Mesothelial cell of epicardium (in vitro differentiated cells): ENCODE measurements at regions not wholly inside any gene's neighbourhood (a gene's known extent, or its start where the extent isn't known, plus 50 kb on each side); places are given as distances from the start of the nearest gene placed in this dataset.

Experiments used
- DNase-seq, 2 experiments: peaks; one replicate each; pipeline ENCODE4 v3.0.0; 2021; ENCODE audit warnings: low spot score in 2 of 2; ENCODE audit not compliant: unreplicated experiment in 2 of 2
- H3K27ac Mint-ChIP-seq: 2 replicates; pipeline ENCODE4 v1.8.0; 2021; ENCODE audit warnings: mixed read lengths
- H3K27me3 Mint-ChIP-seq: 2 replicates; pipeline ENCODE4 v1.8.0; 2021; ENCODE audit warnings: low read depth, mixed read lengths
- H3K36me3 Mint-ChIP-seq: 2 replicates; pipeline ENCODE4 v1.8.0; 2021; ENCODE audit warnings: mixed read lengths
- H3K4me1 Mint-ChIP-seq: 2 replicates; pipeline ENCODE4 v1.8.0; 2021; ENCODE audit warnings: mixed read lengths
- H3K4me3 Mint-ChIP-seq: 2 replicates; pipeline ENCODE4 v1.8.0; 2021; ENCODE audit warnings: mild to moderate bottlenecking, moderate library complexity, mixed read lengths
- H3K9me3 Mint-ChIP-seq: 2 replicates; pipeline ENCODE4 v1.8.0; 2021; ENCODE audit warnings: mixed read lengths
- TF ChIP-seq, protein P1 (sequence below): fragments of 200-600 bp; sonication (generic); IDR thresholded peaks from one replicate; pipeline ENCODE4 v1.5.0; 2021; ENCODE audit warnings: antibody characterized with exemption; ENCODE audit not compliant: unreplicated experiment

DNA sequence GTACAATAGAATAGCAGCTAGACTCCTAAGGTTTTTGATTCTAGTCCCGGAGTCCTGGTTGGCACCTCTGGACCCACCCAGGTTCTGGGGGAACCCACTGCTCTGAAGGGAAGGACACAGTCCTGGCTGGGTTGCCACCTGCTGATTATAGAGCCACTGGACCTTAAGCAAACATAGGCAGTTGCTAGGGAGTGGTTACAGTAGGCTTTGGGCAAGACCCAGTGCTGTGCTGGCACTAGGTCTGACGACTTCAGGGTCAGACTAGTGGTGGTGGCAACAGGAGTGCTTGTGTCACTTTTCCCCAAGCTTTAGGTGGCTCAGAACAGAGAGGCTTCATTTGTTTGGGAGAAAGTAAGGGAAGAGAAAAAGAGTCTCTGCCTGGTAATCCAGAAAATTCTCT lies 109.8 kb upstream of the C3orf80 start:
- TF ChIP-seq, protein P1, sequence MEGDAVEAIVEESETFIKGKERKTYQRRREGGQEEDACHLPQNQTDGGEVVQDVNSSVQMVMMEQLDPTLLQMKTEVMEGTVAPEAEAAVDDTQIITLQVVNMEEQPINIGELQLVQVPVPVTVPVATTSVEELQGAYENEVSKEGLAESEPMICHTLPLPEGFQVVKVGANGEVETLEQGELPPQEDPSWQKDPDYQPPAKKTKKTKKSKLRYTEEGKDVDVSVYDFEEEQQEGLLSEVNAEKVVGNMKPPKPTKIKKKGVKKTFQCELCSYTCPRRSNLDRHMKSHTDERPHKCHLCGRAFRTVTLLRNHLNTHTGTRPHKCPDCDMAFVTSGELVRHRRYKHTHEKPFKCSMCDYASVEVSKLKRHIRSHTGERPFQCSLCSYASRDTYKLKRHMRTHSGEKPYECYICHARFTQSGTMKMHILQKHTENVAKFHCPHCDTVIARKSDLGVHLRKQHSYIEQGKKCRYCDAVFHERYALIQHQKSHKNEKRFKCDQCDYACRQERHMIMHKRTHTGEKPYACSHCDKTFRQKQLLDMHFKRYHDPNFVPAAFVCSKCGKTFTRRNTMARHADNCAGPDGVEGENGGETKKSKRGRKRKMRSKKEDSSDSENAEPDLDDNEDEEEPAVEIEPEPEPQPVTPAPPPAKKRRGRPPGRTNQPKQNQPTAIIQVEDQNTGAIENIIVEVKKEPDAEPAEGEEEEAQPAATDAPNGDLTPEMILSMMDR: no peak
- Mint-ChIP-seq H3K36me3 (no peaks in the 10 kb centered on the region), H3K4me1 (no peaks in the 10 kb centered on the region), H3K27ac (no peak overlapping the region), H3K9me3 (peaks cover 21% of the 10 kb centered on the region), H3K4me3 (no peak overlapping the region), H3K27me3 (peaks cover 32% of the 10 kb centered on the region)
- DNase-seq: no peak

DNA sequence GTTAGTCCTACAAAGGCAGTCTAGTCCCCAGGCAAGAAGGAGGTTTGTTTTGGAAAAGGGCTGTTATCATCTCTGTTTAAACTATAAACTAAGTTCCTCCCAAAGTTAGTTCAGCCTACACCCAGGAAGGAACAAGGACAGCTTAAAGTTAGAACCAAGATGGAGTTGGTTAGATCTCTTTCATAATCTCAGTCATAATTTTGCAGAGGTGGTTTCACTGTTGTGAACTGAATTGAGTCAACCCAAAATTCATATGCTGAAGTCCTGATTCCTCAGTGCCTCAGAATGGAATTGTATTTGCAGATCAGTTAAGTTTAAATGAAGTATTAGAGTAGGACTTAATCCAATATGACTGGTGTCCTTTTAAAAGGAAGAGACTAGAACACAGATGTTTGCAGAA lies 101.0 kb upstream of the C3orf80 start:
- no peak for DNase-seq
- Mint-ChIP-seq H3K4me1 (peaks cover 7% of the 10 kb centered on the region), H3K27ac (no peak overlapping the region), H3K4me3 (no peak overlapping the region), H3K9me3 (peaks cover 19% of the 10 kb centered on the region), H3K27me3 (peaks cover 2% of the 10 kb centered on the region), H3K36me3 (no peaks in the 10 kb centered on the region)
- TF ChIP-seq, protein P1: no peak

DNA sequence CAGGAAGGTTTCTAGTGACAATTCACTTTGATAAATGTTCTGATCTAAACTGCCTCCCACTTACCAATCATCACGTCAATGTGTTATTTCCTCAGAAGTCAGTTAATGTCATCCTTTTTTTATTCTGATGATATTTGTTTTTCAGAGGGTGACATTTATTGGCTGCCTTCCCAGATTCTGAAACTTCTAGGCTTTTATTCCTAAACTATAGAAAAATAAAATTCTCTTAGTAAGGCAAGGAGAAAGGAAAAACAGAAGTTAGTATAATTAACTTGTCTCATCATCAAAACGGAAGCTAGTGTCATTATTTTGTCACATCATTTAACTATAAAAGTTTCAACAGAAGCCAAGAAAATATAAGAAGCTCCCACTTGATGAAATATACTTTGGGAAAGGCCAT lies 100.0 kb upstream of the C3orf80 start:
- TF ChIP-seq, protein P1: no peak
- H3K4me3 Mint-ChIP-seq: no peak overlapping the region
- no peak for DNase-seq
- H3K27ac Mint-ChIP-seq: no peak overlapping the region
- peaks cover 10% of the 10 kb centered on the region for H3K9me3 Mint-ChIP-seq
- H3K4me1 Mint-ChIP-seq: peaks cover 9% of the 10 kb centered on the region
- peaks cover 2% of the 10 kb centered on the region for H3K27me3 Mint-ChIP-seq
- no peaks in the 10 kb centered on the region for H3K36me3 Mint-ChIP-seq

DNA sequence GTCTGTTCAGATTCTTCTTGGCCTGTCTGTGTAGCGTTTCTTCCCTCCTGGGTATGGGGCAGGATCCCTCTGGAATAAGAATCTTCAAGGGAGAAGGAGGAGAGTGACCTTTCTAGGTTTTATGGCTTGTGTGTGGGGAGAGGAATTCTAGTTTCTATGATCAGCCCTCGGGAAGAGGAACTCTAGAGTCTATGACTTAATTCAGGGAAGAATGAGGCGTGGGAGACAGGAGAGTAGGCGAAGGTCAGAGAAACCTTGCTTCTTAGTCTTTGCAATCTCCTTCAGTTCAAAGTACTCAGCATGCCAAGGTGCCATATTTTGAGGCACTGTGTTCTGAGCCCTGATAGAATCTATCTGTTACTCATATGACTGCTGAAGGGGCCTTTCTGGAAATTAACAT lies 99.2 kb upstream of the C3orf80 start:
- no peak for DNase-seq
- H3K27ac Mint-ChIP-seq: no peak overlapping the region
- H3K9me3 Mint-ChIP-seq: peaks cover 3% of the 10 kb centered on the region
- TF ChIP-seq, protein P1: no peak
- no peak overlapping the region for H3K4me3 Mint-ChIP-seq
- peaks cover 2% of the 10 kb centered on the region for H3K27me3 Mint-ChIP-seq
- peaks cover 11% of the 10 kb centered on the region for H3K4me1 Mint-ChIP-seq
- no peaks in the 10 kb centered on the region for H3K36me3 Mint-ChIP-seq

DNA sequence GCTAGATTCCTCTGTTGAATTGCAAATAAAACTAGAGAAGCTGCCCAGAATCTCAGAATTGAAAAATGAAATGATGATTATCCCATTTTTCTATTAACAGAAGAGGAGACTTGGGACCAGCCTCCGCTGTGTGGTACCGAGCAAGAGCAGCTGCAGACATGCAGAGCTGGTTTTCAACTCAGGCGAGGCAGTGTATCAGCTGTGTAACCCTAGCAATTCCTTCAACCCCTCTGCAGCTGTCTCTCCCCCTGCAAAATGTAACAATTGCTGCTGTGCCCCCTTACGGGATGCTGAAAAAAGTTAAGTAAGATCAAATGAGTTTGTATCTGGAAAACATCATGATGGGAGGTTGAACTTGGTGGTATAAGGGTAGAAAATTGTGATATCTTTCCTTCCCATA lies 98.5 kb upstream of the C3orf80 start:
- DNase-seq: no peak
- Mint-ChIP-seq H3K4me1 (peaks cover 11% of the 10 kb centered on the region), H3K36me3 (no peaks in the 10 kb centered on the region), H3K9me3 (no peaks in the 10 kb centered on the region), H3K27ac (no peak overlapping the region), H3K4me3 (no peak overlapping the region), H3K27me3 (peaks cover 2% of the 10 kb centered on the region)
- TF ChIP-seq, protein P1: no peak

DNA sequence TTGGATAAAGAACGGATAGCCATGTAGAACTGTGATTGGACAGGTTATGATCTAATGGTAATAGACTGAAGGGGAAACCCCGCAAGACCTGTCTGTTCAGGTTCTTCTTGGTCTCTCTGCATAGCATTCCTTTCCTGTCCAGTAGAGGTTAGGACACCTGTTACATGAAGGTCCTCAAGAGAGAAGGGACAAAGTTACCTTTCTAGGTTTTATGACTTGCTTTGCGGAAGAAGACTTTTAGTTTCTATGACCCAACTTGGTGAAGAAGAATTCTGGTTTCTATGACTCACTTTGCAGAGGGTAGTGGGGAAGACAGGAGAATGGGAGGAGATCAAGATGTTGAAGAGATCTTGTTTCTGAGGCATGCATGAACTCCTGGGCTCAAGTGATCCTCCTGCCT lies 97.9 kb upstream of the C3orf80 start:
- Mint-ChIP-seq H3K4me3 (no peak overlapping the region), H3K27ac (no peak overlapping the region), H3K36me3 (no peaks in the 10 kb centered on the region), H3K27me3 (peaks cover 2% of the 10 kb centered on the region), H3K4me1 (peaks cover 11% of the 10 kb centered on the region), H3K9me3 (no peaks in the 10 kb centered on the region)
- no peak for DNase-seq
- TF ChIP-seq, protein P1: no peak
